ENCODE measurements at regions not wholly inside any gene's neighbourhood (a gene's known extent, or its start where the extent isn't known, plus 50 kb on each side); places are given as distances from the start of the nearest gene placed in this dataset.

- TF ChIP-seq CTCF (IDR thresholded peaks at IDR 0.05; ENCODE audit: low read depth, low read length, poor library complexity, severe bottlenecking) (no peak), EZH2phosphoT487 (IDR thresholded peaks at IDR 0.05; ENCODE audit: borderline replicate concordance, low read length) (no peak)
Observed at GRCh38 chr16:59164461-59164860, 430.3 kb upstream of the GOT2 start.

Measured in DOHH2 (cell line).